Left renal pelvis (tissue), 4 donors: ENCODE measurements at regions not wholly inside any gene's neighbourhood (a gene's known extent, or its start where the extent isn't known, plus 50 kb on each side); places are given as distances from the start of the nearest gene placed in this dataset.

ENCODE experiments used
- DNase-seq, 4 donors: peaks; one replicate each; pipeline ENCODE4 v3.0.0-alpha.2; 2013; ENCODE audit warnings: low read depth in 4 of 4, low spot score in 3 of 4

GRCh38 chr6:141594874-141595273 is 537.9 kb upstream of the GJE1 start:
- no peak for DNase-seq

DNA sequence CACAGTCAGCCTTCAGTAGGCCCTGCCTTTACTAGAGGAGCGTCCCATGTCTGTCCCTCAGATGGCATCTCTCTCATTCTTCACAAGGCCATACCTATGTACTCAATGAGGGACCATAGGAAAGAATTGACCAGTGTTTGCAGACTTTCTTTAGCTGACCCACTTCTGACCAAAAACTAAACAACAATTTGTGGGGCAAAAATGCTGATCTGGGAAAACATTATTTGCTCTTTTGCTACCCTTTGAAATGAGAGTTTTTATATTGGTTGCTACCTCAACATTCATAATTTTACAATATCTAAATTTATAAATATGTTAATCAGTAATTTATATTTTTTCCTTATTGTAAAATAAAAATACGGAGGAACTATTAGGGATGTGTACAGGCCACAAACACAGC is 539.4 kb upstream of the GJE1 start:
- DNase-seq = no peak

GRCh38 chr6:141587482-141588266 is 545.1 kb upstream of the GJE1 start:
- DNase-seq = no peak

- no peak for DNase-seq
These were observed 551.7 kb upstream of the GJE1 start for GRCh38 chr6:141580988-141581552.

DNA sequence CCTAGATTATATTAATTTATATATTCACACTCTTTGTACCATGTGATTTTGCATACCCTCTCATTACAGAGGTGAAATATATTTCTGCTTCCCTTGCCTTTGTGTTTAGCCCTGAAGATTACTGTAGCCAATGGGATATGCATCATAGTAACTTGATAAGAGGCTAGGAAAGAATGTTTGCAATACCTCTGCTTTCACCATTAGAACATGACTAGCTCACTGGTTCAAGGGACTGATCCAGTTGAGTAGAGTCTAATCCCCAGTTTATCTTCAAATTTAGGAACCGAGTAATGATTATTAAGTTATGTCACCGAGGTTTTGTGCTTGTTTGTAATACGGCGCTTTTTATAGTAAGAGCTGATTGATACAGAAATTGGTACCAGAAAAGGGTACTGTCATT is 552.6 kb upstream of the GJE1 start:
- no peak for DNase-seq

DNA sequence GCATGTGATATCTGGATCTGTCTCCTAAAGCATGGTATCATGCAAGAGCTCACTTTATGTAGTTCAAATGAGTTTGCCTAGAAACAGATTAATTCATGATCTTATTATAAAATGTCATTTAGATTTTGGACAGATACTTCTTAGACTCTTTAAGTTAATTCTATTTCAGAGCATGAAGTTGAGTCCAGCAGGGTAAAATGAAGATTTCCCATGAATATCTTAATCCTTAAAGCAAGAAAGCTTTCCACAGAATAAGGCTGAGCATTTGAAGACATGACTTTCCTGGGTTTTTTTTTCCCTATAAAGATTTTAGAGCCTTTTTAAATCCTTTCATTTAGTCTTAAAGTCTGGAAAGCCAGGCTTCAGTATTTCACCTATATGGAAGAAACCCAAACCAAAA is 556.0 kb upstream of the GJE1 start:
- no peak for DNase-seq

GRCh38 chr6:141562851-141563763 is 569.6 kb upstream of the GJE1 start:
- peak; percentile 63 to 84 (median 78) for DNase-seq

- DNase-seq = peak in 2 of 4 donors; percentile 3
These were observed 570.4 kb upstream of the GJE1 start for GRCh38 chr6:141562186-141562811.

- DNase-seq = no peak
These were observed 571.6 kb upstream of the GJE1 start for GRCh38 chr6:141561154-141561553.

- DNase-seq = peak in 2 of 4 donors; percentile 16 to 21
These were observed 580.3 kb upstream of the GJE1 start for GRCh38 chr6:141552463-141552862.

- DNase-seq = no peak
These were observed 580.7 kb upstream of the GJE1 start for GRCh38 chr6:141552031-141552430.

GRCh38 chr6:141551318-141551717 is 581.4 kb upstream of the GJE1 start:
- DNase-seq = no peak

- DNase-seq = no peak
These were observed 582.3 kb upstream of the GJE1 start for GRCh38 chr6:141550471-141550870.

- no peak for DNase-seq
These were observed 583.8 kb upstream of the GJE1 start for GRCh38 chr6:141548966-141549365.

GRCh38 chr6:141541581-141542324 is 591.0 kb upstream of the GJE1 start:
- no peak for DNase-seq

DNA sequence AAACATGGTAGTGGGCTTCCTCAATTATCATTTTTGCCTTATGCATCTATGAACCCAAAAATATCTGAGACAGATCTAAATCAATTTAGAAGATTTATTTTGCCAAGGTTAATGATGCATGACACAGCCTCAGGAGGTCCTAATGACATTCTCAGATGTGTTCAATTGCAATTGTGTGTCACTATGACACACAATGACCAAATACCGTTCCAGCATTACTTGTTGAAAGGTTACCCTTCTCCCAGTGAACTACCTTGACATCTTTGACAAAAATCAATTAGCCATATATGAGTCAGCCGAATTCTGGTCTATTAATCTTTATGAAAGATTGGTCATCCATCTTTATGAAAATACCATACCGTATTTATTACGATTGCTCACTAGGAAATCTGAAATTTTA is 592.5 kb upstream of the GJE1 start:
- no peak for DNase-seq

DNA sequence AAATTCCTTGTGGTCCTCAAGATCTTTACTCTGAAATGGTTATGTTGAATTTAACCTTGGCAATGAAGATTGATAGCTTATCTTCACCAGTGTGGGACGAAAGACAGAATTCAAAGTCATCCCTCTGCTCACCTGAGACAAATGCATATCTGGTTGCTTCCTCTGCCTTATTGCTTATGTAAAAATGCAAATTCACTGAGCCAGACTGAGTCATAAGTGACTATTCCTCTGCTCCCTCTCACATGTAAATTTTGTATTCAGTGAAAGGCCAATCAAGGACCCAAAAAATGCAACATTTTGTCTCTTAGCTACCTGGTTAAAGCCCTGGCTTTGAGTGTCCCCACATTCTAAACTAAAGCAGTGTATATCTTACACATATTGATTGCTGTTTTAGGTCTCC is 593.1 kb upstream of the GJE1 start:
- no peak for DNase-seq

- DNase-seq = no peak
These were observed 600.5 kb upstream of the GJE1 start for GRCh38 chr6:141532211-141532610.

- no peak for DNase-seq
These were observed 601.7 kb upstream of the GJE1 start for GRCh38 chr6:141531040-141531439.

DNA sequence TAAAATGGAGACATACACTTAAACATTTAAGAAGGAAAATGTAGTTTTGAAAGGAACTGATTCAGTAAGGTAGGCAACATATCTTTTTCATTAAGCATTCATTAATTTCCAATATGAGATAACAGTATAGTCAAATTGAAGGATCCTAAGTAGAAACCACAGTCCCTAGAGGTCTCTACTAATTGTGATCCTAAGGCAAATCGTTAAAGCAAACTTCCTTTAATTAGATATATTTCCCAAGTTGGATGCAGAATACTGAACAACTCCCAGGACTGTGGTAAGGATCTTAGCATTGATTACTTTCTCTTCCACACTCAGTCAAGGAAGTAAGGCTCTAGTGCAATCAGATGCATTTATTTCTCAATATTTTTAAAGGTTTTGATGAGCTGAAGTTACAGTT is 604.1 kb upstream of the GJE1 start:
- DNase-seq = no peak
